HG03354 (cell line): ENCODE measurements at regions not wholly inside any gene's neighbourhood (a gene's known extent, or its start where the extent isn't known, plus 50 kb on each side); places are given as distances from the start of the nearest gene placed in this dataset.

Experiments used
- ATAC-seq: cut with Tn5 transposase; IDR thresholded peaks from one replicate; pipeline ENCODE4 v1.9.1; 2021; ENCODE audit warnings: mild to moderate bottlenecking; ENCODE audit not compliant: unreplicated experiment, poor library complexity, severe bottlenecking

- ATAC-seq = no peak
These were observed 708.5 kb downstream of the SQOR start for GRCh38 chr15:46343196-46343935.

GRCh38 chr15:46344115-46344724 is 709.4 kb downstream of the SQOR start:
- no peak for ATAC-seq

GRCh38 chr15:46344915-46345314 is 710.1 kb downstream of the SQOR start:
- ATAC-seq = no peak

DNA sequence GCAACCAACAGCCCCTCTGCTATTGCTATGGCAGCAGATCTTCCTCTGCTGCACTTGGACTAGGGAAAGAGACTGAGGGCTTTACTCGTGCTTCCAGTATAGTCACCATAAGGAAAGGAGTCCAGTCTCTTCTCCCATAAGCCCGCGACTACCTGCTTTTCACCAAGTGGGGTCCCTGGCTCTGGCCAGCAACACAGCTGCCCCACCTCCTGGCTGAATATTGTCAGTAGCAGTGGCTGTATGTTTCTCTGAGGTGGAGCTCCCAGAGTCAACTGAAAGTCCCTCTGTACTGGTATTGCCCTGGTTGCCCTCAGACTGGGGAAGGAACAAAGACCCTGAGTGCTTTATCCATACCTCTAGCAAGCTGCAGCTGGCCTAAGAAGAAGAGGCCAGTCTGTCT is 719.6 kb downstream of the SQOR start:
- ATAC-seq = no peak

DNA sequence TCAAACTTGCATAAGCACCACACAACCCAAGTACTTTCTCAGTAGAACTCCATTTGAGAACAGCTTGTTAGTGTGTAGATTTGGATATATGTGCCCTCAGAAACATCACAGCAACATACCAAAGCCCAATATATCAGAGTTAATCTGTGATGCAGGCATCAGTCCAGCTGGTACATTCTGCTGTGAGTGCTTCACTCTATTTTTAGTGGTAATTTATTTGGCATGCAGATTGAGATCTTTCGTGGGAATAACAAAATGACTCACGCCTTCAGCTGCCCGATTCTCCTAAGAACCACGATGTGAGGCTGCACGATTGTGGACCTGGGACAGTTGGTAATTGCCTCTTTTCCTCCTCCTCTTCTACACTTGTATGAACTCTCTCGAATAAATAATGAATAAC is 730.7 kb downstream of the SQOR start:
- ATAC-seq = no peak

DNA sequence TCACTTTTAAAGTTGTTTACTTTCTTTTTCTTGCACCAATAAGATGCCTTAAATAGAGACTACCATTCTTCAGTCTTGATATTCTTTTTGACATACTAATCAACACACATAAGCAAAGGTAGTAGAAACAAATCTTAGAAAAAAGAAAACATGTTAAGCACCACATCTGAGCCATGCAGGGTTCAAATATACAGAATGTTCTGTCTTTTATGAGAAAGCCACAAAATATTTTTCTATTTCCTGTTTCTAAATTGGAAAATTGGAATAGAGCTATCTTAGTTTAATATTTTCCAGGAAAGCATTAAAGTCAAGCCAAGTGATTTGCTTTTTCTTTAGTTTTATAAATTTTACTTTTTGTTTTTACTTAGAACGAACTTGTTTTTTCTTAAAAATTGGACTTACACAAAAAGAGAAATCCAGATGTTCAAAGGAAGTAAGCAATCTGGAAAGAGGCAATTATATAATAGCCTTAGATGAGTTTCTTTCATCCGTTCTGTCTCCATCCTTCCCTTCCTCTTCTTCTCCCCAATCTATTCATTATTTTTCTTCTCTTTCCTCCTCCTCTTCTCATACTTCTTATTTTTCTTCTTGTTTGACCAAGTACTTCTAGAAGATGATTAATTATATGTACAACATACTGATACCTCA is 731.7 kb downstream of the SQOR start:
- no peak for ATAC-seq

GRCh38 chr15:46383978-46384377 is 749.1 kb downstream of the SQOR start:
- ATAC-seq = no peak

GRCh38 chr15:46386356-46386755 is 751.5 kb downstream of the SQOR start:
- ATAC-seq = no peak

GRCh38 chr15:46389739-46390138 is 754.9 kb downstream of the SQOR start:
- ATAC-seq = no peak

- ATAC-seq = no peak
These were observed 759.6 kb downstream of the SQOR start for GRCh38 chr15:46394463-46394862.

GRCh38 chr15:46408312-46408711 is 773.5 kb downstream of the SQOR start:
- no peak for ATAC-seq

GRCh38 chr15:46409841-46410301 is 775.0 kb downstream of the SQOR start:
- ATAC-seq = no peak

GRCh38 chr15:46410705-46411104 is 775.9 kb downstream of the SQOR start:
- no peak for ATAC-seq

GRCh38 chr15:46411900-46412299 is 777.1 kb downstream of the SQOR start:
- no peak for ATAC-seq

- ATAC-seq = no peak
These were observed 779.0 kb downstream of the SQOR start for GRCh38 chr15:46413799-46414198.

DNA sequence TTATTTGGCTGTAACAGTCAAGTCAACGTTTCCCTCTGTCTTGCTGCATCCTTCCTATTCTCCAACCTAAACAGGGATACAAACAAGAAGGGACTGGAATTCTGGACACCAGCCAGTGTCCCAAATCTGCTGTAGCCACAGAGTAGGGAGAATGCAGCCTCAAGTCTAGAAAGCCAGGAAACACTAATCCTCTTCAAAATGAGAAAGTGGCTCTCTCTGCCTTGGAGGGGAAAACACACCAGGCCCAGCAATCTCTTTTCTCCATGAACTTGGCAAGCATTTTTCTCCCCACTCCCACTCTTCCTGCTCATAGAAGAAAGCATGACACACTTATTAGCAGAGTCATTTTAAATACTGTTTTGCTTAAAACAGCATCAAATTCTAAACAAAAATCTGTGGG is 781.7 kb downstream of the SQOR start:
- ATAC-seq = no peak

DNA sequence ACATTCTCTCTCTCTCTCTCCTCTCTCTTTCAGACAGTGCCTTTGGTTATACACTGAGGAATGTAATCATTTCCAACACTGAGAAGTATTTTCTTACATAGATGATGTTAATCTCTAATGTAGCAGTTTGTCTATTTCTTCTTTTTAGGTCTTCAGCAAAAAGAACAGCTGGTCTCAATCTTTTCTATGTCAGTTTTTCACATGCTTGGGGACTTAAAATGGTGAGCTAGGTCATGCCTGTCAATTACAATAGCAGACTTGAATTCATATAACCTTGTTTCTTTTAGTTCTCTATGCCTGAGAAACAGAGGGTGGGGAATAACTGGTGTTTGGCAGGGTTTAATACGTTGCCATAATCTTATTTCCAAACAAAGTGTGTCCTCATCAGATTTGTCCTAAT is 786.2 kb downstream of the SQOR start:
- ATAC-seq = no peak

DNA sequence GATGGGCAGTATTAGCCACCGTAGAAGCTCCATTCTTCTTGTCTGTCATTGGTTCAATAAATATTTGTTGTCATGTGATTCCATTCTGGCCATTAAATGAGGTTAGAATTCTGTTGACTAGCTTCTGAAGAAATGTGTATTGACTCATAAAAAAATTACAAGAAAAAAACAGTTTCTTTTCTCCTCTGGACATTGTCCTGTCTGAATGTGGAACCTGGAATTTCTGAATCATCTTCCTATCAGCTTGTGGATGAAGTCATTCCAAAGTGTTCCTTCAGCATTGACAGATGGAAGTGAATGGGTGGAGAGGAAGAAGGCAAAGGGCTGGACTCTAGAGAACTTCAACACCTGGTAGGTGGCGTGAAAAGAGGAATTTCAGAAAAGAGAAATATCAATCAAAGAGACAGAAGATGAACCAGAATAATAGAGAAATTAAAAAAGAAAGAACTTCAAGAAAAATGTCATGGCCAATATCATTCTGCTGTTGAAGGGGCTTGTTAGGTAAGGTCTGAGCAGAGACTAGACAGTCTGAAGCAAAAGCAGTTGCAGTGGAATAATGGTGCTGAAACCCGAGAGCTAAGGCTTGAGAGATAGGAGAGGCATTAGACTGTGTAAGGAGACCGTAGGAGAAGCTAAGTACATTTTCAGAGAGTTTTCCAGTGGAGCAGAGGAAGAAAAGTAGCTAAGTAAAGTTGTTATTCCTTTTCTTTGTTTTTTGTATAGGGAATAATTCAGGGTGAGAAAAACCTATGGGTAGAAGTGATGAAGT is 806.6 kb downstream of the SQOR start:
- ATAC-seq = no peak

GRCh38 chr15:46442184-46442583 is 807.4 kb downstream of the SQOR start:
- no peak for ATAC-seq

DNA sequence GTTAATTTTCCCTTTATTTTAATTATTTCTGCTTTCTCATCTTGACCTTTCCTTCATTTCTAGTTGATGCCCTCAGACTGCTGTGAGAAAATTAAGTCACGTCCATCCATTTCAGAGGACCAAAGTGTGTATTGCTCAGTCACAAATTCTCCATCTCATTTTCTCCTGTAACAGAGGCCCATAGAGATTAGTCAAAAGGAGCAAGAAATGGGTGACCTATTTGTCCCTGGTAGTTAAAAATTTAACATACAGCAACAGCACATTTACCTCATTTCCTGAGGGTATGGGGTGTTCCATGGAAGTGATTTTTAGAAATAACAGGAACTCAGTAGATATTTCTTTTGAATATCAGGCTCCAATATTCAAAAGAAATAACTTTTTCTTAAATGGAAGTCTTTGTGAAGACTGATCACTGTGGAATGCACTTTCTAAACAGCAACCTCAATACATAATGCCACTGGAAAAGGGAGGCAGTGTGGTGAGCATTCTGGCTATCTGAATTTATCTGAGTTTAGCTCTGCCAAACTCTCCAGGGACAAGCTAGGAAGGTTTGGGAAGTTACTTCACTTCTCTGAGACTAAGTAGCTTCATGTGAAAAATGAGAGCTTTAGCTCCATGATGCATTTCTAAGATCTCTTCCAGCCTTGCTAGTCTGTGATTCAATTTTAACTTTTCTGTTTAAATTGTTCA is 808.2 kb downstream of the SQOR start:
- ATAC-seq = no peak
